Endodermal cell (in vitro differentiated cells): ENCODE measurements at regions not wholly inside any gene's neighbourhood (a gene's known extent, or its start where the extent isn't known, plus 50 kb on each side); places are given as distances from the start of the nearest gene placed in this dataset.

Source experiments
- DNase-seq: peaks from one replicate; pipeline ENCODE4 v3.0.0-alpha.2; 2017
- H3K27ac ChIP-seq: 2 replicates; pipeline ENCODE4 v1.5.1; 2013; ENCODE audit warnings: mild to moderate bottlenecking, low read depth, low read length, moderate library complexity
- H3K27me3 ChIP-seq: 2 replicates; pipeline ENCODE4 v1.6.1; 2013; ENCODE audit warnings: mild to moderate bottlenecking, low read length, moderate library complexity; ENCODE audit not compliant: insufficient read depth, control insufficient read depth, poor library complexity, severe bottlenecking
- H3K36me3 ChIP-seq: 2 replicates; pipeline ENCODE4 v1.7.0; 2013; ENCODE audit warnings: mild to moderate bottlenecking, low read length, moderate library complexity; ENCODE audit not compliant: control insufficient read depth, insufficient read depth
- H3K4me1 ChIP-seq: one replicate; pipeline ENCODE4 v1.7.0; 2013; ENCODE audit warnings: low read length; ENCODE audit not compliant: control insufficient read depth, insufficient read depth
- H3K4me3 ChIP-seq: 2 replicates; pipeline ENCODE4 v1.5.1; 2013; ENCODE audit warnings: mild to moderate bottlenecking, low read length, moderate library complexity
- H3K9ac ChIP-seq: 2 replicates; pipeline ENCODE4 v1.6.1; 2013; ENCODE audit warnings: mild to moderate bottlenecking, low read length, moderate library complexity; ENCODE audit not compliant: poor library complexity, severe bottlenecking; ENCODE audit errors: extremely low read depth
- H3K9me3 ChIP-seq: 2 replicates; pipeline ENCODE4 v1.6.1; 2013; ENCODE audit warnings: mild to moderate bottlenecking, low read length, moderate library complexity; ENCODE audit not compliant: control insufficient read depth
- H3K27ac Mint-ChIP-seq: 2 replicates; pipeline ENCODE4 v1.8.0; 2020; ENCODE audit warnings: mixed read lengths
- H3K27me3 Mint-ChIP-seq: 2 replicates; pipeline ENCODE4 v1.8.0; 2021; ENCODE audit warnings: mild to moderate bottlenecking, mixed read lengths; ENCODE audit not compliant: insufficient read depth
- H3K36me3 Mint-ChIP-seq: 2 replicates; pipeline ENCODE4 v1.8.0; 2020; ENCODE audit warnings: low read depth, mixed read lengths
- H3K4me1 Mint-ChIP-seq: 2 replicates; pipeline ENCODE4 v1.8.0; 2020; ENCODE audit warnings: mixed read lengths
- H3K4me3 Mint-ChIP-seq: 2 replicates; pipeline ENCODE4 v1.8.0; 2020; ENCODE audit warnings: mild to moderate bottlenecking, moderate library complexity, mixed read lengths
- H3K9me3 Mint-ChIP-seq: 2 replicates; pipeline ENCODE4 v1.8.0; 2020; ENCODE audit warnings: mild to moderate bottlenecking, mixed read lengths
- WGBS, 2 experiments: methylation state at CpG; one replicate each; pipeline versions ENCODE4 v1.1.5 to v1.1.7; 2013; ENCODE audit warnings: missing lambda C conversion rate in 2 of 2, mixed read lengths in 1 of 2; ENCODE audit not compliant: insufficient coverage in 1 of 2, insufficient read length in 1 of 2; 5-methylcytosine and 5-hydroxymethylcytosine counted together
- TF ChIP-seq, protein P1 (sequence below): fragments of 200-600 bp; sonication (generic); conservative IDR thresholded peaks from 2 replicates; pipeline ENCODE4 v1.5.0; 2021; ENCODE audit warnings: antibody characterized with exemption, mild to moderate bottlenecking

DNA sequence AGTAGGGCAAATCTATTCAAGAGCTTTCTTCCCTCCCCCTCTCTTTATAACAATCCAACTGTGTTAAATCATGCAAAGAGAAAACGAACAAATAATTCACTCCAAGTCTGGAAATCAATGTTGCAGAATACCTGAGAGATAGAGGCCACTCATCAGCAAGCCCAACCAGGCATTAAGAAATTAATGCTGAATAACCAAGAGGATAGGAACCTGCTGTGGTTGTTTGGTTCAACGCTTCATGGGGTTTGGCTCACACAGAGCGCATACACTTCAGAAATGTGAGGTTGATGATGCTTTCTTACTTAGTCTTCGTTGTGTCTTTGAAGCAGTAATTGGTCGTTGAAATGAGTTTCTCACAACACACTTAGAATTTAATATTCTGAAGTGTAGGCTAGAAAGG, 1540.0 kb upstream of the PABPC4L start:
- no peak overlapping the region for H3K4me3 ChIP-seq
- Mint-ChIP-seq H3K4me1 (peaks cover 4% of the 10 kb centered on the region), H3K4me3 (no peak overlapping the region), H3K36me3 (no peaks in the 10 kb centered on the region), H3K27ac (no peak overlapping the region), H3K27me3 (no peaks in the 10 kb centered on the region), H3K9me3 (no peaks in the 10 kb centered on the region)
- H3K27ac ChIP-seq = no peak overlapping the region
- WGBS, 2 experiments = 20 to 60% methylated on average over 2 to 5 of the region's 5 CpGs
- H3K27me3 ChIP-seq = no peaks in the 10 kb centered on the region
- TF ChIP-seq, protein P1, sequence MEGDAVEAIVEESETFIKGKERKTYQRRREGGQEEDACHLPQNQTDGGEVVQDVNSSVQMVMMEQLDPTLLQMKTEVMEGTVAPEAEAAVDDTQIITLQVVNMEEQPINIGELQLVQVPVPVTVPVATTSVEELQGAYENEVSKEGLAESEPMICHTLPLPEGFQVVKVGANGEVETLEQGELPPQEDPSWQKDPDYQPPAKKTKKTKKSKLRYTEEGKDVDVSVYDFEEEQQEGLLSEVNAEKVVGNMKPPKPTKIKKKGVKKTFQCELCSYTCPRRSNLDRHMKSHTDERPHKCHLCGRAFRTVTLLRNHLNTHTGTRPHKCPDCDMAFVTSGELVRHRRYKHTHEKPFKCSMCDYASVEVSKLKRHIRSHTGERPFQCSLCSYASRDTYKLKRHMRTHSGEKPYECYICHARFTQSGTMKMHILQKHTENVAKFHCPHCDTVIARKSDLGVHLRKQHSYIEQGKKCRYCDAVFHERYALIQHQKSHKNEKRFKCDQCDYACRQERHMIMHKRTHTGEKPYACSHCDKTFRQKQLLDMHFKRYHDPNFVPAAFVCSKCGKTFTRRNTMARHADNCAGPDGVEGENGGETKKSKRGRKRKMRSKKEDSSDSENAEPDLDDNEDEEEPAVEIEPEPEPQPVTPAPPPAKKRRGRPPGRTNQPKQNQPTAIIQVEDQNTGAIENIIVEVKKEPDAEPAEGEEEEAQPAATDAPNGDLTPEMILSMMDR = no peak
- peaks cover 4% of the 10 kb centered on the region for H3K9me3 ChIP-seq
- no peak for DNase-seq
- H3K36me3 ChIP-seq = no peaks in the 10 kb centered on the region
- H3K4me1 ChIP-seq = no peaks in the 10 kb centered on the region
- H3K9ac ChIP-seq = no peak overlapping the region

DNA sequence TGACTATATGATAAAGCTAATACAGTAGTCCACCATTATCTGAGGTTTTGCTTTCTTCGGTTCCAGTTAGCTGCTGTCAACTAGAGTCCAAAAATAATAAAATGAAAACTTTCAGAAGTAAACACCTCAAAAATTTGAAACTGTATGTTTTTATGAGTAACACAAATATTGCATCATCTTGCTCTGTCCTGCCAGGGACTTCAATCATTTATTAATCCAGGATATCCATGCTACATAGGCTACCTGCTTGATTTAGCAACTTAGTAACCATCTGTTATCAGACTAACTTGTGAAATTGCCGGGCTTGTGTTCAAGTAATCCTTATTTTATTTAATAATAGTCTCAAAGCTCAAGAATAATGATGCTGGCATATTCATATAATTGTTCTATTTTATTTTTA, 1537.8 kb upstream of the PABPC4L start:
- Histone ChIP-seq H3K4me1 (no peaks in the 10 kb centered on the region), H3K9me3 (no peaks in the 10 kb centered on the region), H3K27me3 (no peaks in the 10 kb centered on the region), H3K9ac (no peak overlapping the region), H3K36me3 (no peaks in the 10 kb centered on the region), H3K27ac (no peak overlapping the region), H3K4me3 (no peak overlapping the region)
- Mint-ChIP-seq H3K4me1 (peaks cover 4% of the 10 kb centered on the region), H3K4me3 (no peak overlapping the region), H3K27me3 (no peaks in the 10 kb centered on the region), H3K36me3 (no peaks in the 10 kb centered on the region), H3K9me3 (no peaks in the 10 kb centered on the region), H3K27ac (no peak overlapping the region)
- WGBS, 2 experiments = 92% methylated on average over 2 of the region's 2 CpGs; no CpG with 5 or more reads in 1 of the 2 experiments
- TF ChIP-seq, protein P1 = no peak
- DNase-seq = no peak

DNA sequence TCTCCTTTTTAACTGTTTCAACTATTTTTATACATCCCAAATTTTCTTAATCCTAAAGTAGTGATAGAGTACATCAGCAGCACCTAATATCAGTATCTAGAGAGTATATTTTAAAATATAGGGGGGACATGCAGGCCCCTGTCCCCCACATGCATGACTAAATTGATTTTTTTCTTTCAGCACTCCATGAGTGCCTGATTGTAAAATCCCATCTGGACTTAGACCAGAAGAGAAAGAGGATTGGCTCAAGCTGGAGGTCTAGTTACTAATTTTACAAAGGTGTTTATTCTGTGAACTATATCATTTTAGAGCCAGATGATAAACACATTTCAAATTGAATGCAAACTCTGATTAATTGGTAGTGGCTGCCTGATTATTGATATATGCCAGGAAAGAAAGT, 1533.9 kb upstream of the PABPC4L start:
- H3K9me3 ChIP-seq = no peaks in the 10 kb centered on the region
- Mint-ChIP-seq H3K36me3 (no peaks in the 10 kb centered on the region), H3K27me3 (no peaks in the 10 kb centered on the region), H3K4me1 (no peaks in the 10 kb centered on the region), H3K4me3 (no peak overlapping the region), H3K9me3 (no peaks in the 10 kb centered on the region), H3K27ac (no peak overlapping the region)
- no peak overlapping the region for H3K4me3 ChIP-seq
- H3K27ac ChIP-seq = no peak overlapping the region
- no peaks in the 10 kb centered on the region for H3K4me1 ChIP-seq
- TF ChIP-seq, protein P1 = no peak
- H3K9ac ChIP-seq = no peak overlapping the region
- H3K27me3 ChIP-seq = no peaks in the 10 kb centered on the region
- DNase-seq = no peak
- no peaks in the 10 kb centered on the region for H3K36me3 ChIP-seq
